ENCODE measurements at regions not wholly inside any gene's neighbourhood (a gene's known extent, or its start where the extent isn't known, plus 50 kb on each side); places are given as distances from the start of the nearest gene placed in this dataset.

- TF ChIP-seq CTCF (IDR thresholded peaks at IDR 0.05; ENCODE audit: low read length), result peak; percentile 60
- no peak for TF ChIP-seq EZH2 (optimal IDR thresholded peaks at IDR 0.05; ENCODE audit: low read depth, low read length)
These were observed 56.6 kb upstream of the POMGNT2 start for GRCh38 chr3:43162230-43163084.

Data from MM.1S (cell line).